Neural crest cell (in vitro differentiated cells): ENCODE measurements at regions not wholly inside any gene's neighbourhood (a gene's known extent, or its start where the extent isn't known, plus 50 kb on each side); places are given as distances from the start of the nearest gene placed in this dataset.

ENCODE experiments used
- DNase-seq: peaks from one replicate; pipeline ENCODE4 v3.0.0; 2021; ENCODE audit warnings: low read depth, mixed read lengths, low spot score
- H3K27ac Mint-ChIP-seq: one replicate; pipeline ENCODE4 v1.8.0; 2021; ENCODE audit warnings: mild to moderate bottlenecking, mixed read lengths; ENCODE audit not compliant: unreplicated experiment
- H3K27me3 Mint-ChIP-seq: 2 replicates; pipeline ENCODE4 v1.8.0; 2021; ENCODE audit warnings: low read depth, mild to moderate bottlenecking, mixed read lengths
- H3K36me3 Mint-ChIP-seq: 2 replicates; pipeline ENCODE4 v1.8.0; 2021; ENCODE audit warnings: low read depth, mild to moderate bottlenecking, mixed read lengths
- H3K4me1 Mint-ChIP-seq: 2 replicates; pipeline ENCODE4 v1.8.0; 2021; ENCODE audit warnings: mixed read lengths
- H3K4me3 Mint-ChIP-seq: one replicate; pipeline ENCODE4 v1.8.0; 2021; ENCODE audit warnings: mild to moderate bottlenecking, mixed read lengths
- H3K9me3 Mint-ChIP-seq: 2 replicates; pipeline ENCODE4 v1.8.0; 2021; ENCODE audit warnings: mixed read lengths
- CTCF ChIP-seq: fragments of 200-600 bp; sonication (generic); conservative IDR thresholded peaks from 2 replicates; pipeline ENCODE4 v1.5.0; 2021; ENCODE audit warnings: antibody characterized with exemption, mild to moderate bottlenecking

GRCh38 chr2:12113412-12113811 lies 367.0 kb downstream of the LPIN1 start:
- Mint-ChIP-seq H3K36me3 (no peaks in the 10 kb centered on the region), H3K9me3 (no peaks in the 10 kb centered on the region), H3K4me1 (peaks cover 4% of the 10 kb centered on the region), H3K27me3 (no peaks in the 10 kb centered on the region), H3K4me3 (no peak overlapping the region), H3K27ac (no peak overlapping the region)
- no peak for TF ChIP-seq CTCF
- no peak for DNase-seq

GRCh38 chr2:12114816-12115215 lies 368.4 kb downstream of the LPIN1 start:
- Mint-ChIP-seq H3K27ac (no peak overlapping the region), H3K4me3 (no peak overlapping the region), H3K4me1 (peaks cover 4% of the 10 kb centered on the region), H3K36me3 (no peaks in the 10 kb centered on the region), H3K9me3 (no peaks in the 10 kb centered on the region), H3K27me3 (no peaks in the 10 kb centered on the region)
- DNase-seq: no peak
- no peak for TF ChIP-seq CTCF

GRCh38 chr2:12116228-12116750 lies 369.9 kb downstream of the LPIN1 start:
- DNase-seq: no peak
- no peaks in the 10 kb centered on the region for H3K27me3 Mint-ChIP-seq
- TF ChIP-seq CTCF: no peak
- no peak overlapping the region for H3K27ac Mint-ChIP-seq
- no peak overlapping the region for H3K4me3 Mint-ChIP-seq
- no peaks in the 10 kb centered on the region for H3K4me1 Mint-ChIP-seq
- no peaks in the 10 kb centered on the region for H3K9me3 Mint-ChIP-seq
- H3K36me3 Mint-ChIP-seq: no peaks in the 10 kb centered on the region

- Mint-ChIP-seq H3K4me3 (no peak overlapping the region), H3K4me1 (no peaks in the 10 kb centered on the region)
Measured at GRCh38 chr2:12119841-12120240, 373.4 kb downstream of the LPIN1 start.

GRCh38 chr2:12120281-12121150 lies 374.1 kb downstream of the LPIN1 start:
- peaks cover 3% of the 10 kb centered on the region for H3K9me3 Mint-ChIP-seq
- H3K27me3 Mint-ChIP-seq: no peaks in the 10 kb centered on the region
- no peak overlapping the region for H3K27ac Mint-ChIP-seq
- no peak overlapping the region for H3K4me3 Mint-ChIP-seq
- no peak for TF ChIP-seq CTCF
- no peaks in the 10 kb centered on the region for H3K4me1 Mint-ChIP-seq
- DNase-seq: no peak
- H3K36me3 Mint-ChIP-seq: no peaks in the 10 kb centered on the region

More at GRCh38 chr2:12119841-12120240, 373.4 kb downstream of the LPIN1 start:
- no peak overlapping the region for H3K27ac Mint-ChIP-seq
- DNase-seq: no peak
- H3K27me3 Mint-ChIP-seq: no peaks in the 10 kb centered on the region
- H3K36me3 Mint-ChIP-seq: no peaks in the 10 kb centered on the region
- H3K9me3 Mint-ChIP-seq: peaks cover 3% of the 10 kb centered on the region
- TF ChIP-seq CTCF: no peak
